Left lung (tissue), 4 donors: ENCODE measurements at regions not wholly inside any gene's neighbourhood (a gene's known extent, or its start where the extent isn't known, plus 50 kb on each side); places are given as distances from the start of the nearest gene placed in this dataset.
A peak's percentile ranks its signal among the peaks of the same experiment; 100 is the strongest.

Experiments used
- ATAC-seq: fragments of 200-7000 bp; cut with Tn5 transposase; one replicate; pipeline ENCODE4 v1.9.1; 2020; ENCODE audit warnings: moderate library complexity
- DNase-seq, 4 donors: peaks; one replicate each; pipeline ENCODE4 v3.0.0-alpha.2; 2013 to 2020
- H3K27ac ChIP-seq, 2 donors: fragments of 200-600 bp; sonication (generic) in 1 of 2; one replicate each; pipeline versions ENCODE4 v1.5.0 to v1.8.0; 2020 to 2021
- H3K27me3 ChIP-seq, 2 donors: fragments of 200-600 bp; sonication (generic) in 1 of 2; one replicate each; pipeline versions ENCODE4 v1.5.0 to v1.8.0; 2020 to 2021
- H3K36me3 ChIP-seq, 2 donors: fragments of 200-600 bp; sonication (generic) in 1 of 2; one replicate each; pipeline versions ENCODE4 v1.5.0 to v1.8.0; 2020 to 2021
- H3K4me1 ChIP-seq, 2 donors: fragments of 200-600 bp; one replicate each; pipeline ENCODE4 v1.8.0; 2021
- H3K4me3 ChIP-seq, 2 donors: fragments of 200-600 bp; sonication (generic) in 1 of 2; one replicate each; pipeline versions ENCODE4 v1.5.0 to v1.8.0; 2020 to 2021; ENCODE audit warnings: mild to moderate bottlenecking in 1 of 2
- H3K9me3 ChIP-seq, 2 donors: fragments of 200-600 bp; sonication (generic) in 1 of 2; one replicate each; pipeline versions ENCODE4 v1.5.0 to v1.8.0; 2020 to 2021
- intact Hi-C, 2 donors: fragments of 100-400 bp; cut with DNase I; formaldehyde crosslinking; loops; one replicate each; pipeline versions ENCODE4 v1.11.2 to v1.14.2; 2022
- TF ChIP-seq, protein P1 (sequence below), 2 donors: fragments of 200-600 bp; sonication (generic) in 1 of 2; IDR thresholded peaks; one replicate each; pipeline versions ENCODE4 v1.5.0 to v1.8.0; 2021; ENCODE audit warnings: antibody characterized with exemption in 2 of 2
- donor health status: DM: no; HTN: yes; CAD: no.
- donor health status: DM: no; HTN: no; CAD: no.

DNA sequence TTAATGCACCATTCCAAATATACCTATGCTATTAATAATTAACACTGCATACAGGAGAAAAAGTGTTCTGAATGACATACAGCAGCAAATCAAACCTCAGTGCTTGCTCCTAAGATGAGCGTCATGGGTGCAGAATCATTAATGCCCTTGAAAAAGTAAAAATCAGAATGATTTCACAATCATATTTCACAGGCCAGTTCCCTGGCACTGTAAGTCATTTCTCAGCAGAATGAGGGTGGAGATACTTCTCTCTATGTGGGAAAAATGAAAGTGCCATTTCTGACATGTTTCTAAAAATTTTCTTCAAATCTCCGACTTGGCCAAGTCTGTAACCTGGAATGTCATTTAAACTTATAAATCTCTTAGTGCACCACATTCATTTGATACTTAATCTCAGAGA lies 549.8 kb upstream of the AGTR1 start:
- ATAC-seq, result peak; percentile 40
- H3K4me1 ChIP-seq, result peaks cover 0 to 9% of the 10 kb centered on the region in 2 donors
- DNase-seq, result no peak

DNA sequence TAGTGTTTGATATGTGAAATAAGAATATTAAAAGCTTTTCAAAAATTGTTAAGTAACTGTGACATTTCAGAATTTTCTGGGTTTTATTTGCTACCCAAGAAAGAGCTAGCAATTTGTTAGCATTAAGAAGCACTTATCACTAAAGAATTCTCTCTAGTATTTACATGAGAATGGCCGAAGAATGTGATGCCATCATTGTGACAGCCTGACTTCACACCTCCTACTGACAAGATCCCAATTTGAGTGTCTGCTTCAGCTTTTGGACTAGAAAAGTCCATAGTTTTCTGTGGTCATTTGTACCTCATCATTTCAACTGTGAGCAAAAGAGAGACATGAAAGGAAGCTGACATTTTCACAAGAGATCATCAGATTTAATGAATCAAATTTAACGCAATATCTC lies 548.1 kb upstream of the AGTR1 start:
- Histone ChIP-seq H3K27me3 (no peaks in the 10 kb centered on the region), H3K4me3 (no peak overlapping the region), H3K27ac (no peak overlapping the region), H3K4me1 (peaks cover 0 to 9% of the 10 kb centered on the region in 2 donors), H3K9me3 (no peaks in the 10 kb centered on the region), H3K36me3 (no peaks in the 10 kb centered on the region)
- no peak for ATAC-seq
- intact Hi-C loops, result no loop called here
- TF ChIP-seq, protein P1, sequence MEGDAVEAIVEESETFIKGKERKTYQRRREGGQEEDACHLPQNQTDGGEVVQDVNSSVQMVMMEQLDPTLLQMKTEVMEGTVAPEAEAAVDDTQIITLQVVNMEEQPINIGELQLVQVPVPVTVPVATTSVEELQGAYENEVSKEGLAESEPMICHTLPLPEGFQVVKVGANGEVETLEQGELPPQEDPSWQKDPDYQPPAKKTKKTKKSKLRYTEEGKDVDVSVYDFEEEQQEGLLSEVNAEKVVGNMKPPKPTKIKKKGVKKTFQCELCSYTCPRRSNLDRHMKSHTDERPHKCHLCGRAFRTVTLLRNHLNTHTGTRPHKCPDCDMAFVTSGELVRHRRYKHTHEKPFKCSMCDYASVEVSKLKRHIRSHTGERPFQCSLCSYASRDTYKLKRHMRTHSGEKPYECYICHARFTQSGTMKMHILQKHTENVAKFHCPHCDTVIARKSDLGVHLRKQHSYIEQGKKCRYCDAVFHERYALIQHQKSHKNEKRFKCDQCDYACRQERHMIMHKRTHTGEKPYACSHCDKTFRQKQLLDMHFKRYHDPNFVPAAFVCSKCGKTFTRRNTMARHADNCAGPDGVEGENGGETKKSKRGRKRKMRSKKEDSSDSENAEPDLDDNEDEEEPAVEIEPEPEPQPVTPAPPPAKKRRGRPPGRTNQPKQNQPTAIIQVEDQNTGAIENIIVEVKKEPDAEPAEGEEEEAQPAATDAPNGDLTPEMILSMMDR (IDR thresholded peaks at IDR 0.05), result no peak
- DNase-seq, result no peak

More for the DNA sequence above, 549.8 kb upstream of the AGTR1 start:
- TF ChIP-seq, protein P1 (IDR thresholded peaks at IDR 0.05), result no peak
- Histone ChIP-seq H3K27ac (no peak overlapping the region), H3K36me3 (no peaks in the 10 kb centered on the region), H3K27me3 (no peaks in the 10 kb centered on the region), H3K4me3 (no peak overlapping the region), H3K9me3 (no peaks in the 10 kb centered on the region)
- intact Hi-C loops, result no loop called here

DNA sequence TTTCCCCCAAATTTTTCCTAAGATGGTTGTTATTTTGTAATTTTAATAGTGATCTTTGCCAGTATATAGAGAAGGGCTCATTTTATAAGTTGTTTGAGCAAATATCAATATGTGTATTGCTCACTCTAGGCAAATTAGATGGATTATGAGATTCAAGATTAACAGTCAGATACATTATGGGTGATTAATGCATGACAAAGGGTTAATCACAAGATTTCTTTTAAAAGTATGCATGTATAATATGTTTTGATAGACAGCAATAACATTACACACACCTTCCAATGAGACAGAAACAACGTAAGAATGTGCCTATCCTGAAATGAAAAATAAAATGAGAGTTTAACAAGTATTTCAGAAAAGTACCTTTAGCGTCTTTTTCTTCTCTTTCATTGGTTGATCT lies 547.6 kb upstream of the AGTR1 start:
- ATAC-seq (no peak), DNase-seq (no peak)
- peaks cover 0 to 9% of the 10 kb centered on the region in 2 donors for H3K4me1 ChIP-seq
- H3K27me3 ChIP-seq, result no peaks in the 10 kb centered on the region
- no peaks in the 10 kb centered on the region for H3K9me3 ChIP-seq
- no peak overlapping the region for H3K4me3 ChIP-seq
- intact Hi-C loops, result no loop called here
- TF ChIP-seq, protein P1 (IDR thresholded peaks at IDR 0.05), result no peak
- no peaks in the 10 kb centered on the region for H3K36me3 ChIP-seq
- H3K27ac ChIP-seq, result no peak overlapping the region

DNA sequence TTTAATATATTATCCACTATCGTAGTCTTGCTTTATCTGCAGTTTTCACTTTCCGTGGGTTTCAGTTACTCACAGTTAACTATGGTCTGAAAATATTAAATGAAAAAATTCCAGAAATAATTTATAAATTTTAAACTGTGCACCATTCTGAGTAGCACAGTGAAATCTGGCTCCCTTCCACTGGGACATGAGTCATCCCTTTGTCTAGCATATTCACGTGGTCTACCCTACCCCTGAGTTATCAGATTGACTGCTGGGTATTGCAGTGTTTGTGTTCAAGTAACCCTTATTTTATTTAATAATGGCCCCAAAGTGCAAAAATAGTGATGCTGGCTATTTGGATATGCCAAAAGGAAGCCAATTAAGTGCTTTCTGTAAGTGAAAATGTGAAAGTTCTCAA lies 539.5 kb upstream of the AGTR1 start:
- H3K36me3 ChIP-seq, result no peaks in the 10 kb centered on the region
- TF ChIP-seq, protein P1 (IDR thresholded peaks at IDR 0.05), result no peak
- no peak overlapping the region for H3K27ac ChIP-seq
- H3K4me3 ChIP-seq, result no peak overlapping the region
- ATAC-seq (peak; percentile 43), DNase-seq (peak in 1 of 4 donors; percentile 33)
- no peaks in the 10 kb centered on the region for H3K27me3 ChIP-seq
- intact Hi-C loops, result no loop called here
- peaks cover 0 to 3% of the 10 kb centered on the region in 2 donors for H3K9me3 ChIP-seq
- no peaks in the 10 kb centered on the region for H3K4me1 ChIP-seq

DNA sequence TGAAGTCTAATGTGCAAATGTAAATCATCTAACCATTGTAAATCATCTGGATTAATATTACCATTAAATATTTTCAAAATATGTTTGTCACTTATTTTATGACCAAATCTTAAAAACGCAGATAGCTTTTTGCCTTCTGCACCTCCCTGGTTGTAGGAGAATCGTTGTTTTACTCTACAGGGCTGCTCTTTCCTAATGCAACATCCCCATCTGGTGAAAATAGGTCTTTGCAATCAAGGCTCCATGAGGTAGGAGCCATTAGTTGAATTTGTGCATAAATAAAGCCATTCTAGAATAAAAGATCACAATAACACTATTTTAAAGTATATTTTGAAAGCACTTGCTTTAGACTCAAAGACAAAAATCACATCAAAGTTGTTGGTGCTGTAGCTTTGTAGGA lies 535.6 kb upstream of the AGTR1 start:
- TF ChIP-seq, protein P1 (IDR thresholded peaks at IDR 0.05), result no peak
- no peak for DNase-seq
- H3K9me3 ChIP-seq, result peaks cover 0 to 3% of the 10 kb centered on the region in 2 donors
- H3K27ac ChIP-seq, result no peak overlapping the region
- no peaks in the 10 kb centered on the region for H3K4me1 ChIP-seq
- ATAC-seq, result no peak
- no peak overlapping the region for H3K4me3 ChIP-seq
- intact Hi-C loops, result no loop called here
- H3K27me3 ChIP-seq, result no peaks in the 10 kb centered on the region
- H3K36me3 ChIP-seq, result no peaks in the 10 kb centered on the region
